Activated B cell treated with CpG ODN at 0.5 μM for 24 hours (primary cell): ENCODE measurements at regions not wholly inside any gene's neighbourhood (a gene's known extent, or its start where the extent isn't known, plus 50 kb on each side); places are given as distances from the start of the nearest gene placed in this dataset.

Experiments used
- ATAC-seq: fragments of 200-7000 bp; cut with Tn5 transposase; one replicate; pipeline ENCODE4 v1.10.0; 2021; ENCODE audit warnings: low read depth, mild to moderate bottlenecking, moderate library complexity
- CTCF ChIA-PET: fragments of 350-600 bp; sonication (Branson Sonifier 250); formaldehyde crosslinking; loops from one replicate; lab custom pipeline; 2021; ENCODE audit warnings: antibody characterized with exemption; lab: Charles Lee
- POLR2A ChIA-PET: fragments of 350-600 bp; sonication (Branson Sonifier 250); formaldehyde crosslinking; loops from one replicate; lab custom pipeline; 2021; ENCODE audit warnings: antibody characterized with exemption; lab: Charles Lee
- DNase-seq: peaks from one replicate; pipeline ENCODE4 v3.0.0; 2022
- H3K27ac Mint-ChIP-seq: one replicate; pipeline ENCODE4 v1.8.0; 2020; ENCODE audit warnings: mixed read lengths
- H3K27me3 Mint-ChIP-seq: one replicate; pipeline ENCODE4 v1.8.0; 2021; ENCODE audit warnings: mixed read lengths
- H3K36me3 Mint-ChIP-seq: one replicate; pipeline ENCODE4 v1.8.0; 2021; ENCODE audit warnings: low read depth, mixed read lengths
- H3K4me1 Mint-ChIP-seq: one replicate; pipeline ENCODE4 v1.8.0; 2021; ENCODE audit warnings: mixed read lengths
- H3K4me3 Mint-ChIP-seq: one replicate; pipeline ENCODE4 v1.8.0; 2020; ENCODE audit warnings: mild to moderate bottlenecking, mixed read lengths
- H3K9me3 Mint-ChIP-seq: one replicate; pipeline ENCODE4 v1.8.0; 2020; ENCODE audit warnings: mixed read lengths
- intact Hi-C: fragments of 100-400 bp; cut with micrococcal nuclease; formaldehyde crosslinking; loops from one replicate; pipeline ENCODE4 v1.15.1; 2024
- TF ChIP-seq, protein P1 (sequence below): fragments of 200-600 bp; IDR thresholded peaks from one replicate; pipeline ENCODE4 v1.8.0; 2022; ENCODE audit warnings: antibody characterized with exemption, mild to moderate bottlenecking

DNA sequence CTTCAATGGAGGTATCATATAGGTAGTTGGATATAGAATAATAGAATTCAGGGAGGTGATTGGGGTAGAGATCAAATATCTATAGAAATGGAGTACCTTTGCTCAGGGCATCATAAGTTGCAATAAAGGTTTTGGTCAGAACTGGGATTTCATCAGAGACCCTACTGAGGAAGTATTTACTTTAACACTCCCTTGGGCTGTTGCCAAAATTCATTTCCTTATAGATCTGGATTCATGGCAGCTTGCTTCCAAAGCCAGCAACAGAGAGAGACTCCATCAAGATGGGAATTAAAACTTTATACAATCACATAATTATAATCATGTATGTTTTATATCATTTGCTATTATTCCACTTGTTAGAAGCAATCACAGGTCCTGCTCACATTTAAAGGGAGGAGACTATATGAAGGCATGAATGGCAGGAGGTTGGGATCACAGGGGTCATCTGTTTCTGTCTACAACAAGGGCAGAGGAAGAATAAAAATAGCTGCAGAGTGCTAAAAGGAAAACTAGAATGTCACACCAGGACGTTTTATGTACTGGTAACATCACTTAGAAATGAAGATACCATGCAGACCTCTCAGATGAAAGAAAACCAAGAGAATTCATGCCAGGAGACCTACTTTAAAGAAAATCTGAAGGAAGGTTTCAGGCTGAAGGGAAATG lies 902.1 kb upstream of the LCORL start:
- DNase-seq (no peak), ATAC-seq (no peak)
- H3K27ac Mint-ChIP-seq, result no peak overlapping the region
- intact Hi-C loops, result no loop called here
- peaks cover 2% of the 10 kb centered on the region for H3K9me3 Mint-ChIP-seq
- ChIA-PET POLR2A (no interaction called here), CTCF (no interaction called here)
- H3K36me3 Mint-ChIP-seq, result no peaks in the 10 kb centered on the region
- no peak overlapping the region for H3K4me3 Mint-ChIP-seq
- TF ChIP-seq, protein P1, sequence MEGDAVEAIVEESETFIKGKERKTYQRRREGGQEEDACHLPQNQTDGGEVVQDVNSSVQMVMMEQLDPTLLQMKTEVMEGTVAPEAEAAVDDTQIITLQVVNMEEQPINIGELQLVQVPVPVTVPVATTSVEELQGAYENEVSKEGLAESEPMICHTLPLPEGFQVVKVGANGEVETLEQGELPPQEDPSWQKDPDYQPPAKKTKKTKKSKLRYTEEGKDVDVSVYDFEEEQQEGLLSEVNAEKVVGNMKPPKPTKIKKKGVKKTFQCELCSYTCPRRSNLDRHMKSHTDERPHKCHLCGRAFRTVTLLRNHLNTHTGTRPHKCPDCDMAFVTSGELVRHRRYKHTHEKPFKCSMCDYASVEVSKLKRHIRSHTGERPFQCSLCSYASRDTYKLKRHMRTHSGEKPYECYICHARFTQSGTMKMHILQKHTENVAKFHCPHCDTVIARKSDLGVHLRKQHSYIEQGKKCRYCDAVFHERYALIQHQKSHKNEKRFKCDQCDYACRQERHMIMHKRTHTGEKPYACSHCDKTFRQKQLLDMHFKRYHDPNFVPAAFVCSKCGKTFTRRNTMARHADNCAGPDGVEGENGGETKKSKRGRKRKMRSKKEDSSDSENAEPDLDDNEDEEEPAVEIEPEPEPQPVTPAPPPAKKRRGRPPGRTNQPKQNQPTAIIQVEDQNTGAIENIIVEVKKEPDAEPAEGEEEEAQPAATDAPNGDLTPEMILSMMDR, result no peak
- H3K27me3 Mint-ChIP-seq, result no peaks in the 10 kb centered on the region
- no peaks in the 10 kb centered on the region for H3K4me1 Mint-ChIP-seq

DNA sequence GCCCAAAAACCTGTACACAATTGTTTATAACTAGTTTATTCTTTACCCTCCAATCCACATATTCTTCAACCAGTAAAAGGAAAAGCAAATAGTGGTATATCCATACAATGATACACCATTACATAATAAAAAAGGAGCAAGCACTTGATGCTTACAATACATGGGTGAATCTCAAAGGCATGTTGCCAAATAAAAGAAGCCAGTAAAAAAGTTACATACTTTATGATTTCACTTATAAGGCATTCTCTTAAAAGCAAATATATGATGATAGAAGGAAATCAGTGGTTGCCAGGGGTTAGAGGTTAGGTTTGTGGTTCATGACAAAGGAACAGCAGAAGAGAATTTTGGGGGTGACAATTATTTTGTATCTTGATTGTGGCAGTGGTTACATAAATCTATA lies 896.1 kb upstream of the LCORL start:
- TF ChIP-seq, protein P1, result no peak
- Mint-ChIP-seq H3K9me3 (peaks cover 6% of the 10 kb centered on the region), H3K4me1 (no peaks in the 10 kb centered on the region), H3K27me3 (no peaks in the 10 kb centered on the region), H3K36me3 (no peaks in the 10 kb centered on the region), H3K4me3 (no peak overlapping the region), H3K27ac (no peak overlapping the region)
- ChIA-PET POLR2A (no interaction called here), CTCF (no interaction called here)
- no peak for DNase-seq
- intact Hi-C loops, result no loop called here
- no peak for ATAC-seq

DNA sequence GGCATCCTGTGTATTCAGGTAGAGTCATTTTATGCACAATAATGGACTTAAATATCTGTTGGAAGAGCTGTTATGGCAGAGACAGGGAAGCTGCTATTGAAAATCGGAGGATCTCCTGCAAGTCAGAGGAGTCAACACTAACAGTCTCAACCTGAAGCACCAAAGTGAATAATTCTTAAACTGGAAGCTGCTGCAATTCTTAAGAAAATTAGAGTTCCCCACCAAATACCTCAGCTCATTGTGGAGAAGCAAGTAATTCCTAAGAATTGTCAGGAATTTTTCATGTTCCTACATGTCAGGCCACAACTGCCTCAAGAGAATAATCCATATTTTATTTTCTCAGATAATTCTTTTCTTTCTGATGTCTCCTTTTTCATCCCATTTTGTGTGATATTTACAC lies 892.6 kb upstream of the LCORL start:
- intact Hi-C loops, result no loop called here
- POLR2A ChIA-PET, result no interaction called here
- Mint-ChIP-seq H3K27me3 (no peaks in the 10 kb centered on the region), H3K9me3 (peaks cover 16% of the 10 kb centered on the region), H3K36me3 (no peaks in the 10 kb centered on the region), H3K4me3 (no peak overlapping the region), H3K4me1 (no peaks in the 10 kb centered on the region), H3K27ac (no peak overlapping the region)
- DNase-seq (no peak), ATAC-seq (no peak)
- TF ChIP-seq, protein P1, result no peak
- CTCF ChIA-PET, result no interaction called here

DNA sequence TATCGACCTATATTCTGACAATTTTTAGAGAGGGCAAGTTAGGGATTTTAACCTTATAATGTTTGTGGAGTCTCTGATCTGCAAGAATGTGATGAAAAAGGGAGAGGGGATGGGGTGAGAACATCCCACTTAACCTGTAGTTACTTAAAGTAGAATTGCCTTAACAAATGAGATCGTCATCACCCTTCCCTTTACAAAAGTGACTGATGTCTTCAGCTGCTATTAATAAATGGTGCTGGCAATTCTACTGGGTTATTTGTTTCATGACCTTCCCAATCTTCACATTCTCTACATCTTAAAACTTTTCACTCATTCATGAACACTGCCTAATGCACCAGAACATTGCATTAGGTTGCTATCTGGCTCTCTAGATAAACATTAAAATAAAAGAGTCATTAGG lies 873.4 kb upstream of the LCORL start:
- H3K36me3 Mint-ChIP-seq, result no peaks in the 10 kb centered on the region
- no peak overlapping the region for H3K4me3 Mint-ChIP-seq
- H3K27ac Mint-ChIP-seq, result no peak overlapping the region
- no peaks in the 10 kb centered on the region for H3K4me1 Mint-ChIP-seq
- ATAC-seq (no peak), DNase-seq (no peak)
- ChIA-PET CTCF (no interaction called here), POLR2A (no interaction called here)
- intact Hi-C loops, result no loop called here
- TF ChIP-seq, protein P1, result no peak
- H3K9me3 Mint-ChIP-seq, result peaks cover 4% of the 10 kb centered on the region
- H3K27me3 Mint-ChIP-seq, result no peaks in the 10 kb centered on the region

DNA sequence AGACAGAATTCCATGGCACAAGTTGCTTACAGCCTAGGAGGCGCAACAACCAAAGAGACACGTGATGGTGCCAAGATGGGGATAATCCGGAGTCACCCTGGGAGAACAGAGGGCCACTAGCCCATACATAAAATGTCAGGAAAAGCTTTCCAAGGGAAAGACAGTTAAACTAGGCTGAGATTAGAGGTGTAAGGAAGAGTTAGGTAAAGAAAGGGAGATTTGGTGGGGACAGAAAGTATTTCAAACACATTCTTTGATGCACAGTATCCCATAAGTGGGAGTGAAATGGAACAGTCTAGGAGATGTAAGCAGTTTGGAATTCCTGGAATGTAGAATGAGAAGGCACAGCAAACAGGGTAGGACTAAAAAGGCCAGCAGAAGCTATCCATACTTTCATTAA lies 860.9 kb upstream of the LCORL start:
- intact Hi-C loops, result no loop called here
- ChIA-PET POLR2A (no interaction called here), CTCF (no interaction called here)
- Mint-ChIP-seq H3K36me3 (no peaks in the 10 kb centered on the region), H3K4me1 (no peaks in the 10 kb centered on the region), H3K27ac (no peak overlapping the region), H3K9me3 (no peaks in the 10 kb centered on the region), H3K4me3 (no peak overlapping the region), H3K27me3 (no peaks in the 10 kb centered on the region)
- no peak for ATAC-seq
- DNase-seq, result no peak
- TF ChIP-seq, protein P1, result no peak
